Neural progenitor cell (in vitro differentiated cells): ENCODE measurements at regions not wholly inside any gene's neighbourhood (a gene's known extent, or its start where the extent isn't known, plus 50 kb on each side); places are given as distances from the start of the nearest gene placed in this dataset.

Experiments used
- DNase-seq: peaks from one replicate; pipeline ENCODE4 v3.0.0-alpha.2; 2016; ENCODE audit warnings: low spot score
- H2AFZ ChIP-seq: fragments of 200-600 bp; sonication (generic); replicated peaks from 2 replicates; pipeline ENCODE4 v1.6.1; 2016; ENCODE audit warnings: antibody characterized with exemption
- H3F3A ChIP-seq: fragments of 200-600 bp; sonication (generic); 2 replicates; pipeline ENCODE4 v1.6.1; 2016; ENCODE audit warnings: antibody characterized with exemption, low read depth
- H3K27ac ChIP-seq: fragments of 200-600 bp; sonication (generic); 2 replicates; pipeline ENCODE4 v1.5.1; 2016; ENCODE audit warnings: mild to moderate bottlenecking
- H3K27me3 ChIP-seq: fragments of 200-600 bp; sonication (generic); 2 replicates; pipeline ENCODE4 v1.6.1; 2016; ENCODE audit warnings: mild to moderate bottlenecking, moderate library complexity
- H3K36me3 ChIP-seq: fragments of 200-600 bp; sonication (generic); 2 replicates; pipeline ENCODE4 v1.5.1; 2016
- H3K4me1 ChIP-seq: fragments of 200-600 bp; sonication (generic); 2 replicates; pipeline ENCODE4 v1.6.1; 2016; ENCODE audit warnings: mixed run types
- H3K4me2 ChIP-seq: fragments of 200-600 bp; sonication (generic); 2 replicates; pipeline ENCODE4 v1.6.1; 2016
- H3K4me3 ChIP-seq: fragments of 200-600 bp; sonication (generic); 2 replicates; pipeline ENCODE4 v1.5.1; 2016
- H3K79me2 ChIP-seq: fragments of 200-600 bp; sonication (generic); 2 replicates; pipeline ENCODE4 v1.6.1; 2016; ENCODE audit warnings: low read depth
- H3K9ac ChIP-seq: fragments of 200-600 bp; sonication (generic); 2 replicates; pipeline ENCODE4 v1.6.1; 2016
- H3K9me3 ChIP-seq: fragments of 200-600 bp; sonication (generic); 2 replicates; pipeline ENCODE4 v1.5.1; 2016; ENCODE audit warnings: low read depth
- H4K20me1 ChIP-seq: fragments of 200-600 bp; sonication (generic); 2 replicates; pipeline ENCODE4 v1.6.1; 2016; ENCODE audit warnings: low read depth
- H3K27ac Mint-ChIP-seq: 3 replicates; pipeline ENCODE4 v1.8.0; 2021; ENCODE audit warnings: mixed read lengths
- H3K27me3 Mint-ChIP-seq: 2 replicates; pipeline ENCODE4 v1.8.0; 2022; ENCODE audit warnings: low read depth, mild to moderate bottlenecking, inconsistent platforms, moderate library complexity, mixed read lengths; ENCODE audit not compliant: insufficient read depth
- H3K36me3 Mint-ChIP-seq: 3 replicates; pipeline ENCODE4 v1.8.0; 2021; ENCODE audit warnings: mixed read lengths
- H3K4me1 Mint-ChIP-seq: 3 replicates; pipeline ENCODE4 v1.8.0; 2021; ENCODE audit warnings: mixed read lengths
- H3K4me3 Mint-ChIP-seq: 3 replicates; pipeline ENCODE4 v1.8.0; 2021; ENCODE audit warnings: mild to moderate bottlenecking, moderate library complexity, mixed read lengths
- H3K9me3 Mint-ChIP-seq: 3 replicates; pipeline ENCODE4 v1.8.0; 2020; ENCODE audit warnings: mixed read lengths
- CTCF ChIP-seq: fragments of 200-600 bp; sonication (generic); IDR thresholded peaks from 2 replicates; pipeline ENCODE4 v1.5.1; 2017; ENCODE audit warnings: antibody characterized with exemption, mild to moderate bottlenecking
- EZH2 ChIP-seq: fragments of 200-600 bp; sonication (generic); IDR thresholded peaks from 2 replicates; pipeline ENCODE4 v1.6.1; 2017; ENCODE audit warnings: antibody characterized with exemption, mild to moderate bottlenecking, moderate library complexity
- EZH2phosphoT487 ChIP-seq: fragments of 200-600 bp; sonication (generic); IDR thresholded peaks from 2 replicates; pipeline ENCODE4 v1.6.1; 2017; ENCODE audit warnings: antibody characterized with exemption

GRCh38 chr5:39560726-39561125 is 135.9 kb upstream of the DAB2 start:
- Histone ChIP-seq H4K20me1 (no peaks in the 10 kb centered on the region), H3K9ac (no peak overlapping the region), H3K4me1 (no peaks in the 10 kb centered on the region), H3K4me2 (no peak overlapping the region), H3K4me3 (no peak overlapping the region), H2AFZ (no peak overlapping the region), H3K36me3 (no peaks in the 10 kb centered on the region), H3K27ac (no peak overlapping the region), H3F3A (no peaks in the 10 kb centered on the region), H3K9me3 (no peaks in the 10 kb centered on the region), H3K27me3 (no peaks in the 10 kb centered on the region), H3K79me2 (no peaks in the 10 kb centered on the region)
- Mint-ChIP-seq H3K27ac (no peak overlapping the region), H3K4me1 (no peaks in the 10 kb centered on the region), H3K4me3 (no peak overlapping the region), H3K9me3 (no peaks in the 10 kb centered on the region), H3K27me3 (no peaks in the 10 kb centered on the region), H3K36me3 (no peaks in the 10 kb centered on the region)
- no peak for DNase-seq
- TF ChIP-seq CTCF, result no peak
- TF ChIP-seq EZH2phosphoT487, result no peak
- no peak for TF ChIP-seq EZH2

GRCh38 chr5:39559923-39560322 is 135.1 kb upstream of the DAB2 start:
- no peaks in the 10 kb centered on the region for H3K36me3 Mint-ChIP-seq
- H3K27me3 Mint-ChIP-seq, result no peaks in the 10 kb centered on the region
- Histone ChIP-seq H3K9me3 (no peaks in the 10 kb centered on the region), H3K9ac (no peak overlapping the region), H3F3A (no peaks in the 10 kb centered on the region), H3K4me1 (no peaks in the 10 kb centered on the region), H2AFZ (no peak overlapping the region), H3K36me3 (no peaks in the 10 kb centered on the region), H3K79me2 (no peaks in the 10 kb centered on the region), H3K27me3 (no peaks in the 10 kb centered on the region), H3K4me3 (no peak overlapping the region), H3K27ac (no peak overlapping the region), H3K4me2 (no peak overlapping the region), H4K20me1 (no peaks in the 10 kb centered on the region)
- H3K9me3 Mint-ChIP-seq, result no peaks in the 10 kb centered on the region
- no peak for DNase-seq
- no peak overlapping the region for H3K27ac Mint-ChIP-seq
- TF ChIP-seq CTCF (no peak), EZH2phosphoT487 (no peak), EZH2 (no peak)
- H3K4me3 Mint-ChIP-seq, result no peak overlapping the region
- H3K4me1 Mint-ChIP-seq, result no peaks in the 10 kb centered on the region

GRCh38 chr5:39558541-39558940 is 133.8 kb upstream of the DAB2 start:
- no peaks in the 10 kb centered on the region for H3K36me3 ChIP-seq
- Mint-ChIP-seq H3K9me3 (no peaks in the 10 kb centered on the region), H3K27me3 (no peaks in the 10 kb centered on the region), H3K27ac (no peak overlapping the region), H3K4me1 (no peaks in the 10 kb centered on the region), H3K36me3 (no peaks in the 10 kb centered on the region), H3K4me3 (no peak overlapping the region)
- H3K27ac ChIP-seq, result no peak overlapping the region
- TF ChIP-seq EZH2phosphoT487, result no peak
- TF ChIP-seq CTCF, result no peak
- TF ChIP-seq EZH2, result no peak
- no peak overlapping the region for H3K4me2 ChIP-seq
- no peak overlapping the region for H2AFZ ChIP-seq
- H3F3A ChIP-seq, result no peaks in the 10 kb centered on the region
- no peaks in the 10 kb centered on the region for H3K27me3 ChIP-seq
- H3K4me1 ChIP-seq, result no peaks in the 10 kb centered on the region
- no peaks in the 10 kb centered on the region for H4K20me1 ChIP-seq
- no peak overlapping the region for H3K9ac ChIP-seq
- DNase-seq, result no peak
- H3K9me3 ChIP-seq, result no peaks in the 10 kb centered on the region
- H3K4me3 ChIP-seq, result no peak overlapping the region
- H3K79me2 ChIP-seq, result no peaks in the 10 kb centered on the region

GRCh38 chr5:39555788-39556187 is 131.0 kb upstream of the DAB2 start:
- Mint-ChIP-seq H3K27me3 (no peaks in the 10 kb centered on the region), H3K4me3 (no peak overlapping the region), H3K36me3 (no peaks in the 10 kb centered on the region), H3K27ac (no peak overlapping the region), H3K4me1 (no peaks in the 10 kb centered on the region), H3K9me3 (no peaks in the 10 kb centered on the region)
- DNase-seq, result no peak
- Histone ChIP-seq H3F3A (no peaks in the 10 kb centered on the region), H4K20me1 (no peaks in the 10 kb centered on the region), H3K36me3 (no peaks in the 10 kb centered on the region), H3K27ac (no peak overlapping the region), H3K4me3 (no peak overlapping the region), H3K79me2 (no peaks in the 10 kb centered on the region), H3K27me3 (no peaks in the 10 kb centered on the region), H3K4me1 (no peaks in the 10 kb centered on the region), H3K4me2 (no peak overlapping the region), H3K9ac (no peak overlapping the region), H2AFZ (no peak overlapping the region), H3K9me3 (no peaks in the 10 kb centered on the region)
- TF ChIP-seq CTCF (no peak), EZH2 (no peak), EZH2phosphoT487 (no peak)
